HG02678 (cell line): ENCODE measurements at regions not wholly inside any gene's neighbourhood (a gene's known extent, or its start where the extent isn't known, plus 50 kb on each side); places are given as distances from the start of the nearest gene placed in this dataset.

Source experiments
- ATAC-seq: cut with Tn5 transposase; IDR thresholded peaks from one replicate; pipeline ENCODE4 v1.9.1; 2021; ENCODE audit warnings: mild to moderate bottlenecking, moderate library complexity; ENCODE audit not compliant: unreplicated experiment

DNA sequence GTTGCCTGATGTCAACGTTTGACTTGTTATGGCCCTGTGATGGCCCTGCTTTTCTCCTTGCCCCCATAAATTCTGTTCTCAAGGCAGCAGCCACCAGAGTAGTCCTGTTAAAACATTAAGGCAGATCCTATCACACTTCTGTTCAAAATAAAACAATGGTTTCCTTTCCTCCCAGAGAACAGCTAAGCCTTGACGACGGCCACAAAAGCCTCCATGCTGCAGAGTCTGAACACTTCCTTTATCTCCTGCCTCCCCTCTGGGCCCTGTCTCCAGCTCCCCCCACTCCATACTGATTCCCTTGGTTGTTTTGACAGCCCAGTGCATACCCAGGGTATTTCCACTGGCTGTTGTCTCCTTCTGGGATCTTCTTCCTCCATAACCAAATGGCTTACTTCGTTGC lies 618.1 kb downstream of the MED13L start:
- no peak for ATAC-seq

GRCh38 chr12:115657081-115658013 lies 620.1 kb downstream of the MED13L start:
- no peak for ATAC-seq

- ATAC-seq = no peak
Measured at GRCh38 chr12:115650026-115650425, 627.5 kb downstream of the MED13L start.

- ATAC-seq = no peak
Measured at GRCh38 chr12:115648463-115648862, 629.0 kb downstream of the MED13L start.

GRCh38 chr12:115646210-115646609 lies 631.3 kb downstream of the MED13L start:
- ATAC-seq = no peak

GRCh38 chr12:115640929-115641328 lies 636.6 kb downstream of the MED13L start:
- no peak for ATAC-seq

DNA sequence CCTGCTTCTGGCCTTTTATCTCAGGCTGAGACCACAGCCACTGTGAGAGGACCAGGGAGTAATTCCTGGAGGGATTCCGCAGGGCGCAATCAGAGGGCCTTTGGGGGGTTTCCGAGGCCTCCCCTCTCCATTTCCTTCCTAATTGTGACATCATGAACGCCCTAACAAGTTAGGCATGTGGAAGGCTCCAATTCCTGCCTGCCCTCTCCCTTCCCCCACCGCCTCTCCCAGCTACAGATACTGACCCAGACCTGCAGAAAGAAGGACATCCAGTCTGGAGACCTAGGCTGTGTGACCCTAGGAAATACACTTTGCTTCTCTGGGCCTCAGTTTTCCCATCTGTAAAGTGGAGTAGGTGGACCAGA lies 637.9 kb downstream of the MED13L start:
- no peak for ATAC-seq

DNA sequence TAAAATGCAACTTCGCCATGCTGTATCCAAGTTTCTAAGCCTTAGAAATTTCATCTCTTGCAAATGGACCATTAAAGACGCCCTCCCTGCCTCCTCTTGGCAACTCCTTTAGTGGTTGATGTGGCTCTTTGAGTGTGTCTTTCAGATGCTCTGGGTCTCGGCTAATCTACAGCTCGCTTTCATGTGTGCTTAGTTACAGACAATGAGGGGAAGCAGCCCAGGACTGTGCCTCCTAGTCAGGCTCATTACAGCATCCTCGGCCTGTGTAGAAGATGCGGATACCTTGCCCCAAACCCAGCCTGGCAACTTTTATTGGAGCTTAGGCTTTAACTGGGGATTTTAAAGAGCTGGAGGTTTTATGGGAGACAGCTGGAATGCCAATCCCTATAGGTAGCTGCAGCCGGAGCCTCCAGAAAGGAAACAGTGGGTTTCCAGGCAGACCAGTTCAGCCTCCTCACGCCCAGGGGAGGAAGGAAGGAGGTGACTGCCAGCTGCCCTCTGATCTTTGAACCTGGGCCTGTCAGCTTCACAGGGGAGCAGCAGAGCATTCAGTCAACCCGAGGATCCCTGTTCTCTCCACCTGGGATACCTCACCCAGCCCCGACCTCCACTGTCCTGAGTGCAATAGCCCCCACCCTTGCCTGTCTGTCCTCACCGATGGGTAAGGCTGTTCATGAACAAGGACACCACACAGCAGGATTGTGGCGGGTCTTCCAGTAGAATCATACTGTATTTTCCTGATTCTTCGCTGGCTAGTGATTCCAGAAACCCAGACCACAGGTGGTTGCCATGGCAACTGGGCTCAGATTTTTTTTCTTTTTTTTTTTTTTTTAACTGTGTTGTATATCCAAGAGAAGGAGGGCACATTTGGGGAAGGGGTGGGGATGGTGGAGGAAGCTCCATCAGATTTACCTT lies 638.5 kb downstream of the MED13L start:
- ATAC-seq = no peak

- ATAC-seq = no peak
Measured at GRCh38 chr12:115636546-115636945, 640.9 kb downstream of the MED13L start.

GRCh38 chr12:115632308-115632707 lies 645.2 kb downstream of the MED13L start:
- no peak for ATAC-seq

- ATAC-seq = no peak
Measured at GRCh38 chr12:115630136-115630535, 647.4 kb downstream of the MED13L start.

- no peak for ATAC-seq
Measured at GRCh38 chr12:115626210-115626609, 651.3 kb downstream of the MED13L start.

DNA sequence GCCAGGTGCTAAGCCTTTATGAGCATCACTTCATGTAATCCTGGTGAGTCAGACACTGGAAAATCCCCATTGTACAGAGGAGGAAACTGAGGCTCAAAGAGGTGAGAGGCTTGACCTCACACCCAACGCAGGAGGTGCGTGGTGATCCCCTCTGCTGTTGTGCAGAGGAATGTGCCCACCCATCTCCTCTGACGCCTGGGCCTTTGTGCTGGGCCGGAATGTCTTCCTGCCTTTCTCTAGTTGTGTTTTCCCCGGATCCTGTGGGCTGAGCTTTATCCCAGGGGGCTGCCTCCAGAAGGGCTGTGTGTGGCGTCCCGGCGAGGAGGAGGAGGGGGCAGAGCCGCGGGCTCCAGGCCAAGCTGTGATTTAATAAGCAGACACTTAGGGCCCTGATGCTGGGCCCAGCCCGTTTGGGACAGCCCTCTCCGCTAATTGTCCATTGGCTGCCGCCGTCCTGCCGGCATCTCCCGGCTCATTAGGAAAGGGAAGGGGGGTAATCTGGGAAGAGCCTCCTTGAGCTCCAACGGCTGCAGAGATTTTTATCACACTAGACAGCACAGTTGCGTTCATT lies 653.6 kb downstream of the MED13L start:
- no peak for ATAC-seq

- no peak for ATAC-seq
Measured at GRCh38 chr12:115623275-115623674, 654.2 kb downstream of the MED13L start.

DNA sequence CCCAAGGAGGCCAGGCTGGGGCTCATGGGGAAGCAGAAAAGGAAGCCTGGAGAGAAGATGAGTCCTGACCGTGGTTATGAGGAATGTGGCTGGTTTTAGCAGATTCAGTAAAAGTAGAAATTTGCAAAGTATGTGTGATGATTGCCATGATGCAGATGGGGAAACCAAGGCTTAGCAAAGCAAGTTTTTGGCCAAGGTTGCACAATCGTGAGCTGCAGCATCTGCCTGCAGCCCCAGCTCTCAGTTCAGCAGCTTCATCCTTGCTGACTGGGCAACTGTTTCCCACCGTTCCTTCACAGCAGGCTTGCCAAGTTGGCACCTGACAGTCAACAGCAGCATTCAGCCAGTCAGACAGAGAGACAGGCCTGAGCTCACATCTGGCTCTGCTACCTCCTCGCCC lies 656.7 kb downstream of the MED13L start:
- ATAC-seq = no peak

DNA sequence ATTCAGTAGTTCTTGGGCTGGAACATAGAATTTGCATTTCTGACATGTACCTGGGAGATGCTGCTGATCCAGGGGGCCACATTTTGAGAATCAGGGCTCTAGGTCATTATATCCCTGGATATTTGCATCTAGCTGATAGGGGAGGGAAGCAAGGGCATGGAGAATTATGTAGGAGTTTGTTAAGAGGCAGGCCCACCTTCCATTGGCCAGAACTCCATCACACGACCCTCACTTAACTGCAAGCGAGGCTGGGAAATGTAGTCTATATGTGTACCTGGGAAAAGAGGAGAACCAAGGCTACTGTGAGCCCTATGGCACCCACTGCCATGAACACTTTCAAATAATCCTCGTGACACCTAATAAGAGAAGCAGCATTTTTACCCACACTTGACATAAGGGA lies 657.6 kb downstream of the MED13L start:
- no peak for ATAC-seq

DNA sequence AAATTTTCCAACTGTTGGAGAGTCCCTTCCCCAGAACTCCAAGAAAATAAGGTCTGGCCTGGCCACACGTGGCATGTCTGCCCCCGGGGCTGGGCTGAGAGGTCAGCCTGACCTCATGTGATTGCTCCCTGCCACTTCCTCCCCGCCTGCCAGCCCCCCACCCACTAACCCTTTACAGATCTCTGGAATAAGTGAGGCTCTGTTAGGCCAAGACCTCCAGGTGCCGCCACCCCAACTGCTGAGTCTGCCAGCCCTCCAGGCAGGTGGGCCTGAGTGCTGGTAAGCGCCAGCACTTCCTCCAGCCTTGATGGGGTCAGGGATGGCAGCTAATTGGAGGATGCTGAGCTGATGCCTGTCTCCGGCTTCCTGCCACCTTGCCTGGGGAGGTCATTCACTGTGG lies 658.4 kb downstream of the MED13L start:
- ATAC-seq = no peak

GRCh38 chr12:115618105-115618504 lies 659.4 kb downstream of the MED13L start:
- no peak for ATAC-seq

DNA sequence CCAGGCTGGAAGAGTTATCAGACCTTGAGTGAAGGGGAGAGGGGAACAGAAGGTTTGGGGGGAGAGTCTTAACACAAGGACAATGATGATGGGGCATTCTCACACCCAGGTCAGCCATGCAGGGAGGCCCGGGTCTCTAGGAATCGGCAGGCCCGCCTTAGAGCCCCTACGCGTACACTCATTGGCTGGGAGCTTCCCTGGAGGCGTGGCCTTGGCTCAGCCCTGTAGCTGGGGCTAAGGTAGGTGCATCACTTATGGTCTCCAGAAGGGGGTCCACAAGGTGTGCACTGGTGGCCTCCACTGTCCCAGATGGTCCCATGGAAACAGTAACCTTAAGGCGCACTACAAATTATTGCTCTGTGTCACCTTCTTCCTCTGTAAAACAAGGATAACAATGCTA lies 660.1 kb downstream of the MED13L start:
- ATAC-seq = no peak

DNA sequence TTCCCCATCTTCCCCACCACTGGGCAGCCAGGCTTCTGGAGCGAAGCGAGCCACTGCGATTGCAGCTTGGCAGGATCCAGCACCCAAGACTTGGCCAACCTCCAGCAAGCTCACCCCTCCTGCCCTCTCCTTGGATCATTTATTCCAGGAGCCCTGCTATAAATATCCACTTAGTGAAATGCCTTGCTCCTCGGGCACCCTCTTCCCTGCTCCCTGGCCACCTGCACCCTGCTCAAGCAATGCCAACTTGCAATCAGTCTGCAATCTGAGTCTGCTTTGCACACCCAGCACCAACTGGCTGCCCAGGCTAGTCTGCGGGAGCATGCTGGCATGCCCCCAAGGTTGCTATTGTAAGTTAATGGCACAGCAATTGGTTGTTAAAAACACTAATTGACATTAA lies 666.0 kb downstream of the MED13L start:
- ATAC-seq = no peak

GRCh38 chr12:115609347-115609746 lies 668.1 kb downstream of the MED13L start:
- no peak for ATAC-seq
